GM19351 (cell line): ENCODE measurements at regions not wholly inside any gene's neighbourhood (a gene's known extent, or its start where the extent isn't known, plus 50 kb on each side); places are given as distances from the start of the nearest gene placed in this dataset.

Experiments
- ATAC-seq: cut with Tn5 transposase; IDR thresholded peaks from one replicate; pipeline ENCODE4 v1.9.1; 2021; ENCODE audit warnings: mild to moderate bottlenecking, moderate library complexity; ENCODE audit not compliant: unreplicated experiment

- peak; percentile 11 for ATAC-seq
These were observed 111.8 kb downstream of the LRRC70 start for GRCh38 chr5:62690421-62690820.

GRCh38 chr5:62689599-62690368 lies 111.2 kb downstream of the LRRC70 start:
- ATAC-seq: peak; percentile 66

GRCh38 chr5:62686692-62687091 lies 108.1 kb downstream of the LRRC70 start:
- ATAC-seq: no peak

DNA sequence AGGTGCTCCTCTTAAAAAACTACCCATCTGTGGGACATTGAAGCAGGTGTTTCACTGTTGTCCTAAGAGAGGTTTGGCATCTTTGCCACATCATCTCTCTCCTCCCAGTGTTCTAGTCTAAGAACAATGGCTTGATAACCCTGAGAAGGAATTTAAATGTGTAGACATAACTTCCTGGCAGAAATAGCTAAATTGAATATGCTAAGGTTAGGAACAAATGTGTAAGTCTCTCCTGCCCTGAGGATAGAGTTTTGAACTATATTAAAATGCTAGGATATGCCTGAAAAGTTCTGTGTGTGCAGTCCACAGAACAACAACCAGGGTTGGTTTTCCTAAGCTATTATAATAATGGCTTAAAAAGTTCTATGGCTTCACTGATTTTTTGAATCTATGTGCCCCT lies 106.6 kb downstream of the LRRC70 start:
- ATAC-seq: no peak

- ATAC-seq: no peak
These were observed 105.7 kb downstream of the LRRC70 start for GRCh38 chr5:62684310-62684709.

- ATAC-seq: no peak
These were observed 103.4 kb downstream of the LRRC70 start for GRCh38 chr5:62682059-62682458.

GRCh38 chr5:62681117-62681850 lies 102.7 kb downstream of the LRRC70 start:
- no peak for ATAC-seq

- ATAC-seq: no peak
These were observed 101.5 kb downstream of the LRRC70 start for GRCh38 chr5:62680121-62680520.
